Neural progenitor cell (in vitro differentiated cells): ENCODE measurements at regions not wholly inside any gene's neighbourhood (a gene's known extent, or its start where the extent isn't known, plus 50 kb on each side); places are given as distances from the start of the nearest gene placed in this dataset.

Experiments
- DNase-seq: peaks from one replicate; pipeline ENCODE4 v3.0.0-alpha.2; 2016; ENCODE audit warnings: low spot score
- H2AFZ ChIP-seq: fragments of 200-600 bp; sonication (generic); replicated peaks from 2 replicates; pipeline ENCODE4 v1.6.1; 2016; ENCODE audit warnings: antibody characterized with exemption
- H3F3A ChIP-seq: fragments of 200-600 bp; sonication (generic); 2 replicates; pipeline ENCODE4 v1.6.1; 2016; ENCODE audit warnings: antibody characterized with exemption, low read depth
- H3K27ac ChIP-seq: fragments of 200-600 bp; sonication (generic); 2 replicates; pipeline ENCODE4 v1.5.1; 2016; ENCODE audit warnings: mild to moderate bottlenecking
- H3K27me3 ChIP-seq: fragments of 200-600 bp; sonication (generic); 2 replicates; pipeline ENCODE4 v1.6.1; 2016; ENCODE audit warnings: mild to moderate bottlenecking, moderate library complexity
- H3K36me3 ChIP-seq: fragments of 200-600 bp; sonication (generic); 2 replicates; pipeline ENCODE4 v1.5.1; 2016
- H3K4me1 ChIP-seq: fragments of 200-600 bp; sonication (generic); 2 replicates; pipeline ENCODE4 v1.6.1; 2016; ENCODE audit warnings: mixed run types
- H3K4me2 ChIP-seq: fragments of 200-600 bp; sonication (generic); 2 replicates; pipeline ENCODE4 v1.6.1; 2016
- H3K4me3 ChIP-seq: fragments of 200-600 bp; sonication (generic); 2 replicates; pipeline ENCODE4 v1.5.1; 2016
- H3K79me2 ChIP-seq: fragments of 200-600 bp; sonication (generic); 2 replicates; pipeline ENCODE4 v1.6.1; 2016; ENCODE audit warnings: low read depth
- H3K9ac ChIP-seq: fragments of 200-600 bp; sonication (generic); 2 replicates; pipeline ENCODE4 v1.6.1; 2016
- H3K9me3 ChIP-seq: fragments of 200-600 bp; sonication (generic); 2 replicates; pipeline ENCODE4 v1.5.1; 2016; ENCODE audit warnings: low read depth
- H4K20me1 ChIP-seq: fragments of 200-600 bp; sonication (generic); 2 replicates; pipeline ENCODE4 v1.6.1; 2016; ENCODE audit warnings: low read depth
- H3K27ac Mint-ChIP-seq: 3 replicates; pipeline ENCODE4 v1.8.0; 2021; ENCODE audit warnings: mixed read lengths
- H3K27me3 Mint-ChIP-seq: 2 replicates; pipeline ENCODE4 v1.8.0; 2022; ENCODE audit warnings: low read depth, mild to moderate bottlenecking, inconsistent platforms, moderate library complexity, mixed read lengths; ENCODE audit not compliant: insufficient read depth
- H3K36me3 Mint-ChIP-seq: 3 replicates; pipeline ENCODE4 v1.8.0; 2021; ENCODE audit warnings: mixed read lengths
- H3K4me1 Mint-ChIP-seq: 3 replicates; pipeline ENCODE4 v1.8.0; 2021; ENCODE audit warnings: mixed read lengths
- H3K4me3 Mint-ChIP-seq: 3 replicates; pipeline ENCODE4 v1.8.0; 2021; ENCODE audit warnings: mild to moderate bottlenecking, moderate library complexity, mixed read lengths
- H3K9me3 Mint-ChIP-seq: 3 replicates; pipeline ENCODE4 v1.8.0; 2020; ENCODE audit warnings: mixed read lengths
- EZH2 ChIP-seq: fragments of 200-600 bp; sonication (generic); IDR thresholded peaks from 2 replicates; pipeline ENCODE4 v1.6.1; 2017; ENCODE audit warnings: antibody characterized with exemption, mild to moderate bottlenecking, moderate library complexity
- EZH2phosphoT487 ChIP-seq: fragments of 200-600 bp; sonication (generic); IDR thresholded peaks from 2 replicates; pipeline ENCODE4 v1.6.1; 2017; ENCODE audit warnings: antibody characterized with exemption
- TF ChIP-seq, protein P1 (sequence below): fragments of 200-600 bp; sonication (generic); IDR thresholded peaks from 2 replicates; pipeline ENCODE4 v1.5.1; 2017; ENCODE audit warnings: antibody characterized with exemption, mild to moderate bottlenecking

DNA sequence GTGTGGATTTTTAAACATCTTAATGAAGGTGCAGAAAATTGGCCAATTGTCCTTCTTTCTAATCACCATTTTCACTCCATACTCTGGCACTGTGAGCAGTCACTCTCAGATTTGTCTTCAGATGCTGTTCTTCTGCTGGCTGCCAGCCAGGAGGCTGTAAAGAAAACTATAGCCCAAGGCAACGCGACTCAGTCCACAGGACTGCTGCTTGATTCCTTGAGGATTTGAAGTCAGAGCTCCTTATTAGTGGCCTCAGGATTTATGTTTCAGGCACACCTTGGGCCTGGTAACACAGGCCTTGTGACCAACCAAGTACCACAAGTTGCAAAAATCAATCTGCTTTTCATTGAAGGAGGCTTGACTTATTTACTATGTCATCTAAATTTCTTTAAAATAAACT is 342.6 kb downstream of the GPM6A start:
- Histone ChIP-seq H3K4me3 (no peak overlapping the region), H3K4me1 (no peaks in the 10 kb centered on the region), H4K20me1 (no peaks in the 10 kb centered on the region), H2AFZ (peak overlapping the region; percentile 73), H3K27me3 (no peaks in the 10 kb centered on the region), H3K27ac (no peak overlapping the region), H3K36me3 (no peaks in the 10 kb centered on the region), H3K9ac (no peak overlapping the region), H3K4me2 (no peak overlapping the region), H3K9me3 (no peaks in the 10 kb centered on the region), H3F3A (no peaks in the 10 kb centered on the region), H3K79me2 (no peaks in the 10 kb centered on the region)
- Mint-ChIP-seq H3K9me3 (peaks cover 8% of the 10 kb centered on the region), H3K36me3 (no peaks in the 10 kb centered on the region), H3K4me3 (no peak overlapping the region), H3K27me3 (no peaks in the 10 kb centered on the region), H3K27ac (no peak overlapping the region), H3K4me1 (no peaks in the 10 kb centered on the region)
- DNase-seq = peak; percentile 16
- TF ChIP-seq EZH2 (no peak), EZH2phosphoT487 (no peak)
- TF ChIP-seq, protein P1, sequence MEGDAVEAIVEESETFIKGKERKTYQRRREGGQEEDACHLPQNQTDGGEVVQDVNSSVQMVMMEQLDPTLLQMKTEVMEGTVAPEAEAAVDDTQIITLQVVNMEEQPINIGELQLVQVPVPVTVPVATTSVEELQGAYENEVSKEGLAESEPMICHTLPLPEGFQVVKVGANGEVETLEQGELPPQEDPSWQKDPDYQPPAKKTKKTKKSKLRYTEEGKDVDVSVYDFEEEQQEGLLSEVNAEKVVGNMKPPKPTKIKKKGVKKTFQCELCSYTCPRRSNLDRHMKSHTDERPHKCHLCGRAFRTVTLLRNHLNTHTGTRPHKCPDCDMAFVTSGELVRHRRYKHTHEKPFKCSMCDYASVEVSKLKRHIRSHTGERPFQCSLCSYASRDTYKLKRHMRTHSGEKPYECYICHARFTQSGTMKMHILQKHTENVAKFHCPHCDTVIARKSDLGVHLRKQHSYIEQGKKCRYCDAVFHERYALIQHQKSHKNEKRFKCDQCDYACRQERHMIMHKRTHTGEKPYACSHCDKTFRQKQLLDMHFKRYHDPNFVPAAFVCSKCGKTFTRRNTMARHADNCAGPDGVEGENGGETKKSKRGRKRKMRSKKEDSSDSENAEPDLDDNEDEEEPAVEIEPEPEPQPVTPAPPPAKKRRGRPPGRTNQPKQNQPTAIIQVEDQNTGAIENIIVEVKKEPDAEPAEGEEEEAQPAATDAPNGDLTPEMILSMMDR = no peak

DNA sequence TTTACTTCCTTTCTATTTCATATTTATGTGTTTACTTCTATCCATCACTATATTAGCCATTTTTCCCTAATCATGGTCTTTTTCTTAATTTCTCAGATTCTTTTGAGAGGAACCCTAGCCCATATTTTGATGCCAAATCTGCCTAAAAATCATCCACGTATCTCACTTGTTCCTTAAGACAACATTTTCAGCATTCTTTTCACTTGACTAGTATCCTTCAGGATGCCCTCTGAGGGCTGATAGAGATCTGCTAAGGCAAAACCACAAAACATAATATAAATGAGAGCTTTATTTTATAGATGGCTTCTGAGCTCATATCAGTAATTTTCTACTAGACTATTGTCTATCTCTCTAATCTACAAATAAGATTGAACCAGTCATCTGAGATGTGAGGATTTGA is 341.9 kb downstream of the GPM6A start:
- Histone ChIP-seq H3K27me3 (no peaks in the 10 kb centered on the region), H3K4me1 (no peaks in the 10 kb centered on the region), H3K79me2 (no peaks in the 10 kb centered on the region), H3K36me3 (no peaks in the 10 kb centered on the region), H4K20me1 (no peaks in the 10 kb centered on the region), H3K27ac (no peak overlapping the region), H3F3A (no peaks in the 10 kb centered on the region), H3K9ac (no peak overlapping the region), H3K9me3 (no peaks in the 10 kb centered on the region), H3K4me3 (no peak overlapping the region), H3K4me2 (no peak overlapping the region), H2AFZ (no peak overlapping the region)
- no peak overlapping the region for H3K4me3 Mint-ChIP-seq
- H3K27ac Mint-ChIP-seq = no peak overlapping the region
- no peaks in the 10 kb centered on the region for H3K36me3 Mint-ChIP-seq
- no peak for DNase-seq
- no peaks in the 10 kb centered on the region for H3K27me3 Mint-ChIP-seq
- TF ChIP-seq, protein P1 = no peak
- H3K4me1 Mint-ChIP-seq = no peaks in the 10 kb centered on the region
- peaks cover 8% of the 10 kb centered on the region for H3K9me3 Mint-ChIP-seq

DNA sequence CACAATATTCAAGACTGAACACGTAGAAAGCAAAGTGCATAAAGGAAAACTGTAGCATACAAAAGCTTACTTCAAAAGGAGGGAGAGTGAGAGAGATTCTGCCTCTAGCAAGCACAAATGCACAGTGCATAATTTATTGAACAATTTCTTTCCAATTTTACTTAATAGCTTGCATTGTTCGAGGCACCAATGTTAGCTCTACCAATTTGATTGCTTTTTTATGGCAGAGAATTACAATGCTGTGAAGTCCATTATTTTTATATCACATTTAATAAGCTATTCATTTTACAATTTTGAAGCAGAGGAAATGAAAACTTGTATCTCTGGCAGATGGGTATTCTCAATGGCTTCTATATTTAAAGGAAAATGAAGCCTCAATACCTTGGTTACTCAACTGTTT is 331.7 kb downstream of the GPM6A start:
- Mint-ChIP-seq H3K9me3 (no peaks in the 10 kb centered on the region), H3K27me3 (no peaks in the 10 kb centered on the region), H3K4me3 (no peak overlapping the region), H3K4me1 (no peaks in the 10 kb centered on the region), H3K36me3 (no peaks in the 10 kb centered on the region), H3K27ac (no peak overlapping the region)
- Histone ChIP-seq H3K9ac (no peak overlapping the region), H3K4me2 (no peak overlapping the region), H3K27me3 (no peaks in the 10 kb centered on the region), H3K4me3 (no peak overlapping the region), H3K4me1 (no peaks in the 10 kb centered on the region), H3K27ac (no peak overlapping the region), H2AFZ (no peak overlapping the region), H3K79me2 (no peaks in the 10 kb centered on the region), H3K9me3 (no peaks in the 10 kb centered on the region), H4K20me1 (no peaks in the 10 kb centered on the region), H3F3A (no peaks in the 10 kb centered on the region), H3K36me3 (no peaks in the 10 kb centered on the region)
- TF ChIP-seq EZH2phosphoT487 (no peak), EZH2 (no peak)
- TF ChIP-seq, protein P1 = no peak
- no peak for DNase-seq
